HepG2 (cell line): ENCODE measurements at regions not wholly inside any gene's neighbourhood (a gene's known extent, or its start where the extent isn't known, plus 50 kb on each side); places are given as distances from the start of the nearest gene placed in this dataset.

Source experiments
- ATAC-seq: fragments of 200-7000 bp; cut with Tn5 transposase; 3 replicates; pipeline ENCODE4 v1.9.1; 2020; ENCODE audit warnings: mild to moderate bottlenecking, moderate library complexity
- BruUV-seq: library from RNA; stranded (reverse); fragments of 400-500 nt; replicated peaks from 2 replicates; lab custom pipeline; 2021; lab: Mats Ljungman, UMichigan
- CTCF ChIA-PET: fragments of 300-600 bp; formaldehyde crosslinking; extraction: SDS; loops from one replicate; lab custom pipeline; 2021; ENCODE audit warnings: low total read pairs, inconsistent platforms, low intra/inter-chr PET ratio; lab: Yijun Ruan, JAX
- POLR2A ChIA-PET: fragments of 350-600 bp; sonication (Branson Sonifier 250); formaldehyde crosslinking; loops from one replicate; lab custom pipeline; 2020; ENCODE audit warnings: antibody characterized with exemption, inconsistent platforms; lab: Yijun Ruan, JAX
- DNase-seq: peaks from one replicate; pipeline ENCODE4 v3.0.0-alpha.2; 2015; ENCODE audit warnings: low spot score
- FAIRE-seq: peaks from 3 replicates; lab custom pipeline; 2011; peaks lifted over from hg19 to GRCh38; lab: Jason Lieb, UNC
- H2AFZ ChIP-seq: one replicate; pipeline ENCODE4 v1.6.1; 2011; ENCODE audit warnings: low read length, inconsistent platforms
- H3K27ac ChIP-seq: fragments of 300-600 bp; 3 replicates; pipeline ENCODE4 v1.8.0; 2011; ENCODE audit warnings: mixed run types, mild to moderate bottlenecking, mixed read lengths, low read length, inconsistent platforms; ENCODE audit not compliant: insufficient read depth; ENCODE audit errors: extremely low read length
- H3K27me3 ChIP-seq, 2 experiments: fragments of 200-600 bp in 1 of 2; 2 replicates in 1 of 2; 3 replicates in 1 of 2; pipeline versions ENCODE4 v1.6.0 to v1.8.0; 2011; ENCODE audit warnings: low read length in 2 of 2, mild to moderate bottlenecking in 2 of 2, moderate library complexity in 2 of 2, inconsistent platforms in 1 of 2; ENCODE audit not compliant: insufficient read depth in 2 of 2, control insufficient read depth in 1 of 2
- H3K36me3 ChIP-seq, 2 experiments: fragments of 200-600 bp in 1 of 2; replicated peaks in 1 of 2; 2 replicates in 1 of 2; 3 replicates in 1 of 2; pipeline versions ENCODE4 v1.5.1 to v1.8.0; 2011; ENCODE audit warnings: low read length in 2 of 2, inconsistent platforms in 1 of 2; ENCODE audit not compliant: insufficient read depth in 2 of 2, control insufficient read depth in 1 of 2
- H3K4me1 ChIP-seq: 2 replicates; pipeline ENCODE4 v1.5.1; 2012; ENCODE audit warnings: low read length, inconsistent platforms; ENCODE audit not compliant: insufficient read depth
- H3K4me2 ChIP-seq: 2 replicates; pipeline ENCODE4 v1.6.0; 2011; ENCODE audit warnings: low read depth, low read length, inconsistent platforms
- H3K4me3 ChIP-seq, 3 experiments: fragments of 200-600 bp in 1 of 3; sonication (generic), shearing (Covaris generic) in 1 of 3; replicated peaks in 1 of 3; 2 replicates each; pipeline ENCODE4 v1.5.1; 2011 to 2016; ENCODE audit warnings: low read length in 3 of 3, inconsistent platforms in 2 of 3, low read depth in 2 of 3, mild to moderate bottlenecking in 2 of 3, control low read depth in 1 of 3, mixed read lengths in 1 of 3; ENCODE audit not compliant: insufficient read depth in 1 of 3
- H3K79me2 ChIP-seq: one replicate; pipeline ENCODE4 v1.6.1; 2011; ENCODE audit warnings: low read length, inconsistent platforms; ENCODE audit not compliant: insufficient read depth
- H3K9ac ChIP-seq: 2 replicates; pipeline ENCODE4 v1.6.0; 2011; ENCODE audit warnings: mild to moderate bottlenecking, low read depth, low read length, inconsistent platforms; ENCODE audit not compliant: insufficient read depth
- H3K9me3 ChIP-seq: 2 replicates; pipeline ENCODE4 v1.5.1; 2012; ENCODE audit warnings: mild to moderate bottlenecking, low read length
- H4K20me1 ChIP-seq: 2 replicates; pipeline ENCODE4 v1.6.0; 2011; ENCODE audit warnings: inconsistent platforms, mild to moderate bottlenecking, low read length, moderate library complexity; ENCODE audit not compliant: insufficient read depth
- FIP1L1 ChIP-seq: fragments of 200-400 bp; formaldehyde crosslinking; IDR thresholded peaks from 2 replicates; pipeline ENCODE4 v1.6.1; 2018; ENCODE audit warnings: low read depth, mild to moderate bottlenecking, low read length, moderate library complexity, borderline replicate concordance; ENCODE audit not compliant: insufficient read depth
- FLYWCH1 ChIP-seq: sonication (generic); formaldehyde crosslinking; IDR thresholded peaks from 2 replicates; pipeline ENCODE4 v1.8.1; 2023; ENCODE audit warnings: mild to moderate bottlenecking, missing genetic modification reagents
- MED13 ChIP-seq: sonication (generic); formaldehyde crosslinking; IDR thresholded peaks from 2 replicates; pipeline ENCODE4 v1.5.0; 2020; ENCODE audit warnings: missing genetic modification reagents
- NFE2L1 ChIP-seq: sonication (generic); formaldehyde crosslinking; IDR thresholded peaks from 2 replicates; pipeline ENCODE4 v1.4.0; 2020; ENCODE audit warnings: missing genetic modification reagents, mild to moderate bottlenecking, borderline replicate concordance
- NR1H2 ChIP-seq: sonication (generic); formaldehyde crosslinking; IDR thresholded peaks from 2 replicates; pipeline ENCODE4 v1.8.1; 2022; ENCODE audit warnings: low read depth, missing genetic modification reagents, borderline replicate concordance
- TGIF2 ChIP-seq: IDR thresholded peaks from 2 replicates; pipeline ENCODE4 v1.6.1; 2016; ENCODE audit warnings: control low read depth, missing compliant biosample characterization
- ZNF34 ChIP-seq: sonication (generic); formaldehyde crosslinking; IDR thresholded peaks from 2 replicates; pipeline ENCODE4 v1.4.0; 2020; ENCODE audit warnings: mild to moderate bottlenecking, missing genetic modification reagents, borderline replicate concordance
- ZNF605 ChIP-seq: sonication (generic); formaldehyde crosslinking; IDR thresholded peaks from 2 replicates; pipeline ENCODE4 v1.8.0; 2022; ENCODE audit warnings: mild to moderate bottlenecking, missing genetic modification reagents
- ZNF644 ChIP-seq: IDR thresholded peaks from 2 replicates; pipeline ENCODE4 v1.6.1; 2016; ENCODE audit warnings: low read depth
- ZNF646 ChIP-seq: sonication (generic); formaldehyde crosslinking; IDR thresholded peaks from 2 replicates; pipeline ENCODE4 v1.9.0; 2021; ENCODE audit warnings: mild to moderate bottlenecking, missing genetic modification reagents
- WGBS: methylation state at CpG from one replicate; pipeline ENCODE4 v1.1.6; 2017; ENCODE audit warnings: low lambda C conversion rate; 5-methylcytosine and 5-hydroxymethylcytosine counted together
- in situ Hi-C: cut with HindIII; loops from 2 replicates; pipeline ENCODE4 v1.10.0; 2017; ENCODE audit warnings: low pct_unique_long_range_greater_than_20kb; ENCODE audit not compliant: extremely low pct_ligation_motif_present
- intact Hi-C: fragments of 100-400 bp; cut with micrococcal nuclease; formaldehyde crosslinking; loops from one replicate; pipeline ENCODE4 v1.10.0; 2022; ENCODE audit not compliant: unreplicated experiment
- TF ChIP-seq, protein P1 (sequence below): IDR thresholded peaks from 2 replicates; pipeline ENCODE4 v1.6.1; 2016; ENCODE audit warnings: low read depth, borderline replicate concordance
- TF ChIP-seq, protein P2 (sequence below): sonication (generic); formaldehyde crosslinking; conservative IDR thresholded peaks from 2 replicates; pipeline ENCODE4 v1.4.0; 2020; ENCODE audit warnings: missing genetic modification reagents
- TF ChIP-seq, protein P3 (sequence below): sonication (generic); formaldehyde crosslinking; IDR thresholded peaks from 2 replicates; pipeline ENCODE4 v1.4.0; 2020; ENCODE audit warnings: low read depth, mild to moderate bottlenecking, missing genetic modification reagents
- TF ChIP-seq, protein P4 (sequence below): sonication (generic); formaldehyde crosslinking; IDR thresholded peaks from 2 replicates; pipeline ENCODE4 v1.8.0; 2022; ENCODE audit warnings: mild to moderate bottlenecking, missing genetic modification reagents; ENCODE audit not compliant: insufficient replicate concordance

DNA sequence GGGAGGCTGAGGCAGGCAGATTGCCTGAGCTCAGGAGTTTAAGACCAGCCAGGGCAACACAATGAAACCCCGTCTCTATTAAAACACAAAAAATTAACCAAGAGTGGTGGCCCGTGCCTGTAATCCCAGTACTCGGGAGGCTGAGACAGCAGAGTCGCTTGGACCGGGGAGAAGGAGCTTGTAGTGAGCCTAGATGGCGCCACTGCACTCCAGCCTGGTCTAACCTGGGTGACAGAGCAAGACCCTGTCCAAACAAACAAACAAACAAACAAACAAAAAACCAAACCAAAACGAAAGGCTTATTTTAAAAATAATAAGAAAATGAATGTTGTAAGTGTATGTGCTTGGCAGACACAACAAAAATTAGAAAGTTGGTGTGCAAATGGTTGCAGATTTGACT is 536.3 kb upstream of the PTPRD start:
- BruUV-seq, result no TSS peak
- TF ChIP-seq, protein P1, sequence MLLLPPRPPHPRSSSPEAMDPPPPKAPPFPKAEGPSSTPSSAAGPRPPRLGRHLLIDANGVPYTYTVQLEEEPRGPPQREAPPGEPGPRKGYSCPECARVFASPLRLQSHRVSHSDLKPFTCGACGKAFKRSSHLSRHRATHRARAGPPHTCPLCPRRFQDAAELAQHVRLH (CRISPR knock-in tag), result no peak
- TF ChIP-seq NFE2L1 (CRISPR knock-in tag), result no peak
- TF ChIP-seq ZNF644 (CRISPR knock-in tag), result no peak
- no peak for TF ChIP-seq FLYWCH1
- TF ChIP-seq TGIF2 (CRISPR knock-in tag), result no peak
- no peak for TF ChIP-seq ZNF34 (CRISPR knock-in tag)
- no peak for TF ChIP-seq MED13 (CRISPR knock-in tag)
- TF ChIP-seq NR1H2 (CRISPR knock-in tag), result no peak
- TF ChIP-seq, protein P2, sequence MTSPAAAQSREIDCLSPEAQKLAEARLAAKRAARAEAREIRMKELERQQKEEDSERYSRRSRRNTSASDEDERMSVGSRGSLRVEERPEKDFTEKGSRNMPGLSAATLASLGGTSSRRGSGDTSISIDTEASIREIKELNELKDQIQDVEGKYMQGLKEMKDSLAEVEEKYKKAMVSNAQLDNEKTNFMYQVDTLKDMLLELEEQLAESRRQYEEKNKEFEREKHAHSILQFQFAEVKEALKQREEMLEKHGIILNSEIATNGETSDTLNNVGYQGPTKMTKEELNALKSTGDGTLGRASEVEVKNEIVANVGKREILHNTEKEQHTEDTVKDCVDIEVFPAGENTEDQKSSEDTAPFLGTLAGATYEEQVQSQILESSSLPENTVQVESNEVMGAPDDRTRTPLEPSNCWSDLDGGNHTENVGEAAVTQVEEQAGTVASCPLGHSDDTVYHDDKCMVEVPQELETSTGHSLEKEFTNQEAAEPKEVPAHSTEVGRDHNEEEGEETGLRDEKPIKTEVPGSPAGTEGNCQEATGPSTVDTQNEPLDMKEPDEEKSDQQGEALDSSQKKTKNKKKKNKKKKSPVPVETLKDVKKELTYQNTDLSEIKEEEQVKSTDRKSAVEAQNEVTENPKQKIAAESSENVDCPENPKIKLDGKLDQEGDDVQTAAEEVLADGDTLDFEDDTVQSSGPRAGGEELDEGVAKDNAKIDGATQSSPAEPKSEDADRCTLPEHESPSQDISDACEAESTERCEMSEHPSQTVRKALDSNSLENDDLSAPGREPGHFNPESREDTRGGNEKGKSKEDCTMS (CRISPR knock-in tag), result no peak
- no peak for TF ChIP-seq ZNF605 (CRISPR knock-in tag)
- TF ChIP-seq, protein P3, sequence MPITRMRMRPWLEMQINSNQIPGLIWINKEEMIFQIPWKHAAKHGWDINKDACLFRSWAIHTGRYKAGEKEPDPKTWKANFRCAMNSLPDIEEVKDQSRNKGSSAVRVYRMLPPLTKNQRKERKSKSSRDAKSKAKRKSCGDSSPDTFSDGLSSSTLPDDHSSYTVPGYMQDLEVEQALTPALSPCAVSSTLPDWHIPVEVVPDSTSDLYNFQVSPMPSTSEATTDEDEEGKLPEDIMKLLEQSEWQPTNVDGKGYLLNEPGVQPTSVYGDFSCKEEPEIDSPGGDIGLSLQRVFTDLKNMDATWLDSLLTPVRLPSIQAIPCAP (CRISPR knock-in tag), result no peak
- TF ChIP-seq ZNF646 (CRISPR knock-in tag), result no peak
- no peak for TF ChIP-seq FIP1L1
- TF ChIP-seq, protein P4, sequence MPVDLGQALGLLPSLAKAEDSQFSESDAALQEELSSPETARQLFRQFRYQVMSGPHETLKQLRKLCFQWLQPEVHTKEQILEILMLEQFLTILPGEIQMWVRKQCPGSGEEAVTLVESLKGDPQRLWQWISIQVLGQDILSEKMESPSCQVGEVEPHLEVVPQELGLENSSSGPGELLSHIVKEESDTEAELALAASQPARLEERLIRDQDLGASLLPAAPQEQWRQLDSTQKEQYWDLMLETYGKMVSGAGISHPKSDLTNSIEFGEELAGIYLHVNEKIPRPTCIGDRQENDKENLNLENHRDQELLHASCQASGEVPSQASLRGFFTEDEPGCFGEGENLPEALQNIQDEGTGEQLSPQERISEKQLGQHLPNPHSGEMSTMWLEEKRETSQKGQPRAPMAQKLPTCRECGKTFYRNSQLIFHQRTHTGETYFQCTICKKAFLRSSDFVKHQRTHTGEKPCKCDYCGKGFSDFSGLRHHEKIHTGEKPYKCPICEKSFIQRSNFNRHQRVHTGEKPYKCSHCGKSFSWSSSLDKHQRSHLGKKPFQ (CRISPR knock-in tag), result no peak

More for the DNA sequence above, 536.3 kb upstream of the PTPRD start:
- WGBS, result 5% methylated on average over 7 of the region's 7 CpGs
- no peaks in the 10 kb centered on the region for H3K4me1 ChIP-seq
- H3K36me3 ChIP-seq, result no peaks in the 10 kb centered on the region
- no peak for FAIRE-seq
- in situ Hi-C loops, result no loop called here
- peaks cover 60% of the 10 kb centered on the region for H3K9me3 ChIP-seq
- CTCF ChIA-PET, result no interaction called here
- H3K4me2 ChIP-seq, result no peak overlapping the region
- no peak overlapping the region for H3K27ac ChIP-seq
- H4K20me1 ChIP-seq, result no peaks in the 10 kb centered on the region
- H3K27me3 ChIP-seq, result no peaks in the 10 kb centered on the region
- H3K79me2 ChIP-seq, result no peaks in the 10 kb centered on the region
- H3K4me3 ChIP-seq, result no peak overlapping the region
- no peak for DNase-seq
- POLR2A ChIA-PET, result no interaction called here
- ATAC-seq, result no peak
- no peak overlapping the region for H2AFZ ChIP-seq
- H3K9ac ChIP-seq, result no peak overlapping the region
- intact Hi-C loops, result no loop called here
